ENCODE measurements at regions not wholly inside any gene's neighbourhood (a gene's known extent, or its start where the extent isn't known, plus 50 kb on each side); places are given as distances from the start of the nearest gene placed in this dataset.
"Not testable (repeated sequence)": the region's sequence is repeated elsewhere in the genome, so short reads cannot be mapped to it uniquely, and the experiment has no call there.

GRCh38 chr14:22112004-22112403 is 438.4 kb upstream of the OR4E1 start:
- DNase-seq (ENCODE audit: low read depth in 4 of 4, low spot score in 1 of 4): peak in 3 of 4 experiments; percentile 19 to 36 (median 29)

GRCh38 chr14:22107753-22108152 is 434.1 kb upstream of the OR4E1 start:
- DNase-seq (ENCODE audit: low read depth in 4 of 4, low spot score in 1 of 4): no peak

GRCh38 chr14:22106700-22107697 is 433.4 kb upstream of the OR4E1 start:
- DNase-seq (ENCODE audit: low read depth in 4 of 4, low spot score in 1 of 4): no peak

GRCh38 chr14:22105624-22106006 is 432.0 kb upstream of the OR4E1 start:
- no peak for DNase-seq (ENCODE audit: low read depth in 4 of 4, low spot score in 1 of 4)

GRCh38 chr14:22105006-22105623 is 431.5 kb upstream of the OR4E1 start:
- no peak for DNase-seq (ENCODE audit: low read depth in 4 of 4, low spot score in 1 of 4)

- DNase-seq (ENCODE audit: low read depth in 4 of 4, low spot score in 1 of 4): not testable (repeated sequence)
Measured at GRCh38 chr14:22100764-22101120, 427.1 kb upstream of the OR4E1 start.

- peak in 2 of 4 experiments; percentile 12 to 23 for DNase-seq (ENCODE audit: low read depth in 4 of 4, low spot score in 1 of 4)
Measured at GRCh38 chr14:22099942-22100763, 426.5 kb upstream of the OR4E1 start.

- DNase-seq (ENCODE audit: low read depth in 4 of 4, low spot score in 1 of 4): no peak
Measured at GRCh38 chr14:22098435-22098834, 424.8 kb upstream of the OR4E1 start.

GRCh38 chr14:22097586-22098292 is 424.1 kb upstream of the OR4E1 start:
- DNase-seq (ENCODE audit: low read depth in 4 of 4, low spot score in 1 of 4): no peak

- DNase-seq (ENCODE audit: low read depth in 4 of 4, low spot score in 1 of 4): no peak
Measured at GRCh38 chr14:22097072-22097471, 423.5 kb upstream of the OR4E1 start.

- no peak for DNase-seq (ENCODE audit: low read depth in 4 of 4, low spot score in 1 of 4)
Measured at GRCh38 chr14:22096514-22096895, 422.9 kb upstream of the OR4E1 start.

GRCh38 chr14:22095860-22096513 is 422.4 kb upstream of the OR4E1 start:
- no peak for DNase-seq (ENCODE audit: low read depth in 4 of 4, low spot score in 1 of 4)

GRCh38 chr14:22089940-22090339 is 416.3 kb upstream of the OR4E1 start:
- DNase-seq (ENCODE audit: low read depth in 4 of 4, low spot score in 1 of 4): no peak

GRCh38 chr14:22088614-22089342 is 415.2 kb upstream of the OR4E1 start:
- no peak for DNase-seq (ENCODE audit: low read depth in 4 of 4, low spot score in 1 of 4)

- DNase-seq (ENCODE audit: low read depth in 4 of 4, low spot score in 1 of 4): no peak
Measured at GRCh38 chr14:22086131-22086530, 412.5 kb upstream of the OR4E1 start.

GRCh38 chr14:22084393-22085281 is 411.0 kb upstream of the OR4E1 start:
- DNase-seq (ENCODE audit: low read depth in 4 of 4, low spot score in 1 of 4): no peak

- no peak for DNase-seq (ENCODE audit: low read depth in 4 of 4, low spot score in 1 of 4)
Measured at GRCh38 chr14:22081337-22081736, 407.7 kb upstream of the OR4E1 start.

GRCh38 chr14:22079766-22080165 is 406.1 kb upstream of the OR4E1 start:
- DNase-seq (ENCODE audit: low read depth in 4 of 4, low spot score in 1 of 4): no peak

- no peak for DNase-seq (ENCODE audit: low read depth in 4 of 4, low spot score in 1 of 4)
Measured at GRCh38 chr14:22073801-22074200, 400.2 kb upstream of the OR4E1 start.
